A549 (cell line): ENCODE measurements at regions not wholly inside any gene's neighbourhood (a gene's known extent, or its start where the extent isn't known, plus 50 kb on each side); places are given as distances from the start of the nearest gene placed in this dataset.

Experiments used
- ATAC-seq, 2 experiments: fragments of 200-7000 bp in 1 of 2; fragments of >200 bp in 1 of 2; cut with Nextera tagmentation in 1 of 2; cut with Tn5 transposase in 1 of 2; 3 replicates each; pipeline versions ENCODE4 v1.8.0 to v1.9.1; 2018 to 2020; ENCODE audit warnings: mild to moderate bottlenecking in 1 of 2, moderate library complexity in 1 of 2
- CTCF ChIA-PET: fragments of 300-600 bp; sonication (Branson Sonifier 250); formaldehyde crosslinking; extraction: SDS; loops from one replicate; lab custom pipeline; 2021; ENCODE audit warnings: antibody characterized with exemption, inconsistent platforms; lab: Yijun Ruan, JAX
- POLR2A ChIA-PET: fragments of 350-600 bp; formaldehyde crosslinking; extraction: SDS; loops from one replicate; lab custom pipeline; 2021; ENCODE audit warnings: antibody characterized with exemption, inconsistent platforms; lab: Yijun Ruan, JAX
- DNase-seq, 2 experiments: peaks; one replicate each; pipeline versions ENCODE4 v3.0.0 to v3.0.0-alpha.2; 2011 to 2016; ENCODE audit warnings: low read depth in 1 of 2, low spot score in 1 of 2
- FAIRE-seq: peaks from 2 replicates; lab custom pipeline; 2011; peaks lifted over from hg19 to GRCh38; lab: Jason Lieb, UNC
- H3K27ac ChIP-seq, 2 experiments: fragments of >200 bp; sonication (Bioruptor Twin); formaldehyde crosslinking; 3 replicates each; pipeline ENCODE4 v1.5.1; 2016 to 2017
- H3K4me1 ChIP-seq: fragments of >200 bp; sonication (Bioruptor Twin); formaldehyde crosslinking; 3 replicates; pipeline ENCODE4 v1.6.1; 2016
- H3K4me2 ChIP-seq: fragments of >200 bp; sonication (Bioruptor Twin); formaldehyde crosslinking; 3 replicates; pipeline ENCODE4 v1.6.1; 2016
- H3K4me3 ChIP-seq: fragments of >200 bp; sonication (Bioruptor Twin); formaldehyde crosslinking; 3 replicates; pipeline ENCODE4 v1.5.1; 2016
- H3K9me3 ChIP-seq: fragments of >200 bp; sonication (Bioruptor Twin); formaldehyde crosslinking; 3 replicates; pipeline ENCODE4 v1.6.1; 2016
- CBX2 ChIP-seq: fragments of 200-600 bp; sonication (generic); IDR thresholded peaks from 2 replicates; pipeline ENCODE4 v1.6.1; 2016; ENCODE audit warnings: low read depth, mild to moderate bottlenecking, borderline replicate concordance
- CEBPB ChIP-seq, 2 experiments: fragments of >200 bp in 1 of 2; sonication (Bioruptor Twin) in 1 of 2; formaldehyde crosslinking in 1 of 2; IDR thresholded peaks; 2 replicates each; pipeline ENCODE4 v1.6.1; 2012 to 2016
- CHD4 ChIP-seq: fragments of 200-600 bp; sonication (generic); IDR thresholded peaks from 2 replicates; pipeline ENCODE4 v1.6.1; 2016; ENCODE audit warnings: antibody characterized with exemption, mild to moderate bottlenecking, borderline replicate concordance
- EHMT2 ChIP-seq: fragments of 200-600 bp; sonication (generic); IDR thresholded peaks from 2 replicates; pipeline ENCODE4 v1.6.1; 2016; ENCODE audit warnings: antibody characterized with exemption, low read depth, mild to moderate bottlenecking, moderate library complexity
- ESRRA ChIP-seq: fragments of 150-350 bp; IDR thresholded peaks from 2 replicates; pipeline ENCODE4 v1.6.1; 2014; ENCODE audit warnings: mild to moderate bottlenecking, low read length, borderline replicate concordance
- FOSL2 ChIP-seq, 2 experiments: fragments of 450-650 bp in 1 of 2; fragments of >200 bp in 1 of 2; sonication (Bioruptor Twin) in 1 of 2; formaldehyde crosslinking; IDR thresholded peaks; 2 replicates each; pipeline versions ENCODE4 v1.5.0 to v1.6.1; 2016 to 2020; ENCODE audit warnings: mild to moderate bottlenecking in 1 of 2, moderate library complexity in 1 of 2
- GATA3 ChIP-seq: IDR thresholded peaks from 2 replicates; pipeline ENCODE4 v1.6.1; 2012; ENCODE audit warnings: borderline replicate concordance
- HDAC2 ChIP-seq: fragments of 200-600 bp; sonication (generic); IDR thresholded peaks from 2 replicates; pipeline ENCODE4 v1.6.1; 2016
- HOXA7 ChIP-seq: fragments of 250-450 bp; sonication (Bioruptor Pico); IDR thresholded peaks from 2 replicates; pipeline ENCODE4 v1.5.0; 2020; ENCODE audit warnings: mild to moderate bottlenecking, moderate library complexity
- HOXB5 ChIP-seq: fragments of 250-450 bp; sonication (Bioruptor Pico); IDR thresholded peaks from 2 replicates; pipeline ENCODE4 v1.5.0; 2020; ENCODE audit warnings: mild to moderate bottlenecking, moderate library complexity
- JUNB ChIP-seq: fragments of >200 bp; sonication (Bioruptor Twin); formaldehyde crosslinking; IDR thresholded peaks from 2 replicates; pipeline ENCODE4 v1.6.1; 2016
- KDM1A ChIP-seq: fragments of 200-600 bp; sonication (generic); IDR thresholded peaks from 2 replicates; pipeline ENCODE4 v1.6.1; 2016; ENCODE audit warnings: low read depth, mild to moderate bottlenecking
- MAZ ChIP-seq: fragments of 150-350 bp; IDR thresholded peaks from 2 replicates; pipeline ENCODE4 v1.6.1; 2014; ENCODE audit warnings: antibody characterized with exemption, low read depth, low read length, borderline replicate concordance
- NR3C1 ChIP-seq: fragments of >200 bp; sonication (Bioruptor Twin); formaldehyde crosslinking; IDR thresholded peaks from 3 replicates; pipeline ENCODE4 v1.6.1; 2017
- POLR2A ChIP-seq: IDR thresholded peaks from 2 replicates; pipeline ENCODE4 v1.6.1; 2012; ENCODE audit warnings: mild to moderate bottlenecking, low read length
- POLR2AphosphoS2 ChIP-seq: conservative IDR thresholded peaks from 2 replicates; pipeline ENCODE4 v1.6.1; 2012; ENCODE audit warnings: low read length, improper control_type of control experiment, inconsistent platforms
- RAD21 ChIP-seq, 2 experiments: fragments of >200 bp in 1 of 2; sonication (Bioruptor Twin) in 1 of 2; formaldehyde crosslinking in 1 of 2; IDR thresholded peaks in 1 of 2; conservative IDR thresholded peaks in 1 of 2; 2 replicates in 1 of 2; 3 replicates in 1 of 2; pipeline ENCODE4 v1.6.1; 2012 to 2018; ENCODE audit warnings: inconsistent platforms in 1 of 2
- RCOR1 ChIP-seq: fragments of 150-350 bp; IDR thresholded peaks from 2 replicates; pipeline ENCODE4 v1.6.1; 2014; ENCODE audit warnings: antibody characterized with exemption, low read length, low read depth
- RNF2 ChIP-seq: fragments of 200-600 bp; sonication (generic); IDR thresholded peaks from 2 replicates; pipeline ENCODE4 v1.6.1; 2016; ENCODE audit warnings: low read depth, mild to moderate bottlenecking, antibody characterized with exemption, moderate library complexity, borderline replicate concordance
- SMC3 ChIP-seq: fragments of >200 bp; sonication (Bioruptor Twin); formaldehyde crosslinking; IDR thresholded peaks from 3 replicates; pipeline ENCODE4 v1.6.1; 2018; ENCODE audit warnings: inconsistent platforms
- SREBF2 ChIP-seq: fragments of 450-650 bp; IDR thresholded peaks from 2 replicates; pipeline ENCODE4 v1.6.1; 2014; ENCODE audit warnings: mild to moderate bottlenecking, moderate library complexity
- TFCP2L1 ChIP-seq: fragments of 250-450 bp; sonication (Bioruptor Pico); IDR thresholded peaks from 2 replicates; pipeline ENCODE4 v1.5.0; 2021; ENCODE audit warnings: mild to moderate bottlenecking
- TP53 ChIP-seq: fragments of 250-450 bp; sonication (Bioruptor Pico); IDR thresholded peaks from 2 replicates; pipeline ENCODE4 v1.5.0; 2021; ENCODE audit warnings: mild to moderate bottlenecking, moderate library complexity
- USF2 ChIP-seq: fragments of 450-650 bp; IDR thresholded peaks from 2 replicates; pipeline ENCODE4 v1.6.1; 2014; ENCODE audit warnings: antibody characterized with exemption
- ZSCAN20 ChIP-seq: fragments of 250-450 bp; sonication (Bioruptor Pico); IDR thresholded peaks from 2 replicates; pipeline ENCODE4 v1.8.0; 2022; ENCODE audit warnings: mild to moderate bottlenecking, moderate library complexity
- WGBS: methylation state at CpG from one replicate; pipeline ENCODE4 v1.1.6; 2017; ENCODE audit errors: missing lambda C conversion rate; 5-methylcytosine and 5-hydroxymethylcytosine counted together
- TF ChIP-seq, protein P1 (sequence below): IDR thresholded peaks from 2 replicates; pipeline ENCODE4 v1.6.1; 2012
- TF ChIP-seq, protein P2 (sequence below): fragments of 250-450 bp; sonication (Bioruptor Pico); IDR thresholded peaks from 2 replicates; pipeline ENCODE4 v1.5.0; 2021; ENCODE audit warnings: mild to moderate bottlenecking, moderate library complexity, borderline replicate concordance
- TF ChIP-seq, protein P3 (sequence below): fragments of >200 bp; sonication (Bioruptor Twin); formaldehyde crosslinking; IDR thresholded peaks from 2 replicates; pipeline ENCODE4 v1.6.1; 2016
- TF ChIP-seq, protein P4 (sequence below): fragments of 250-450 bp; sonication (Bioruptor Pico); IDR thresholded peaks from 2 replicates; pipeline ENCODE4 v1.5.0; 2020; ENCODE audit warnings: low read depth, mild to moderate bottlenecking, moderate library complexity

GRCh38 chr1:100791586-100791985, 72.0 kb downstream of the VCAM1 start:
- no peak for FAIRE-seq
- no peak for DNase-seq
- H3K4me3 ChIP-seq = no peak overlapping the region
- TF ChIP-seq JUNB (no peak), SMC3 (no peak)
- H3K4me2 ChIP-seq = no peak overlapping the region
- ChIA-PET POLR2A (no interaction called here), CTCF (no interaction called here)
- H3K4me1 ChIP-seq = no peaks in the 10 kb centered on the region
- H3K27ac ChIP-seq = no peak overlapping the region
- H3K9me3 ChIP-seq = no peaks in the 10 kb centered on the region
- ATAC-seq = no peak
- 28% methylated on average over 2 of the region's 2 CpGs for WGBS

DNA sequence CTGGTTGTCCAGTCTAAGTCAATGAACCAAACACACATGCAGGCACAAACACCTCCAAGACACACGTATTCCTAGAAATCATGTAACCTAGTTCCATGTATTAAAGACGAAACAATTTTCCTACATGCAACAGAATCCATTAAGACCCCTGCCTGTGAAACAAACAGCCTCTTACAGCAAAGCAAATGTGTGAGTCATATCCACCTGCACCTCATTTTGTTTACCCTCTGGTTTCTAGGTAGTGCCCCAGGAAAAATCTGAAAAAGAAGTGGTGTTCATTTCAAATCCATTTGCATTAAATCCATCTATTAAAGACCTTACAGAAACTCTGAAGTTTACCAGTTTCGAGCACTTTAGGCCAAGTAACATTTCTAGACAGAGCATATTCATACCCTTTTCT, 74.1 kb downstream of the VCAM1 start:
- Histone ChIP-seq H3K27ac (no peak overlapping the region), H3K4me2 (no peak overlapping the region), H3K9me3 (no peaks in the 10 kb centered on the region), H3K4me3 (no peak overlapping the region), H3K4me1 (no peaks in the 10 kb centered on the region)
- TF ChIP-seq, protein P1, sequence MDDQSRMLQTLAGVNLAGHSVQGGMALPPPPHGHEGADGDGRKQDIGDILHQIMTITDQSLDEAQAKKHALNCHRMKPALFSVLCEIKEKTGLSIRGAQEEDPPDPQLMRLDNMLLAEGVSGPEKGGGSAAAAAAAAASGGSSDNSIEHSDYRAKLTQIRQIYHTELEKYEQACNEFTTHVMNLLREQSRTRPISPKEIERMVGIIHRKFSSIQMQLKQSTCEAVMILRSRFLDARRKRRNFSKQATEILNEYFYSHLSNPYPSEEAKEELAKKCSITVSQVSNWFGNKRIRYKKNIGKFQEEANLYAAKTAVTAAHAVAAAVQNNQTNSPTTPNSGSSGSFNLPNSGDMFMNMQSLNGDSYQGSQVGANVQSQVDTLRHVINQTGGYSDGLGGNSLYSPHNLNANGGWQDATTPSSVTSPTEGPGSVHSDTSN = no peak
- TF ChIP-seq ESRRA (no peak), RCOR1 (no peak), FOSL2 (IDR thresholded peaks at IDR 0.05) (no peak), FOSL2 (CRISPR knock-in tag; IDR thresholded peaks at IDR 0.05) (no peak), SREBF2 (no peak), POLR2A (no peak), NR3C1 (no peak), CBX2 (no peak), CHD4 (no peak), TFCP2L1 (CRISPR knock-in tag) (no peak), ZSCAN20 (CRISPR knock-in tag) (no peak), CEBPB (IDR thresholded peaks at IDR 0.05) (no peak), RNF2 (no peak), KDM1A (no peak), TP53 (CRISPR knock-in tag) (no peak), HOXB5 (CRISPR knock-in tag) (no peak)
- TF ChIP-seq, protein P2, sequence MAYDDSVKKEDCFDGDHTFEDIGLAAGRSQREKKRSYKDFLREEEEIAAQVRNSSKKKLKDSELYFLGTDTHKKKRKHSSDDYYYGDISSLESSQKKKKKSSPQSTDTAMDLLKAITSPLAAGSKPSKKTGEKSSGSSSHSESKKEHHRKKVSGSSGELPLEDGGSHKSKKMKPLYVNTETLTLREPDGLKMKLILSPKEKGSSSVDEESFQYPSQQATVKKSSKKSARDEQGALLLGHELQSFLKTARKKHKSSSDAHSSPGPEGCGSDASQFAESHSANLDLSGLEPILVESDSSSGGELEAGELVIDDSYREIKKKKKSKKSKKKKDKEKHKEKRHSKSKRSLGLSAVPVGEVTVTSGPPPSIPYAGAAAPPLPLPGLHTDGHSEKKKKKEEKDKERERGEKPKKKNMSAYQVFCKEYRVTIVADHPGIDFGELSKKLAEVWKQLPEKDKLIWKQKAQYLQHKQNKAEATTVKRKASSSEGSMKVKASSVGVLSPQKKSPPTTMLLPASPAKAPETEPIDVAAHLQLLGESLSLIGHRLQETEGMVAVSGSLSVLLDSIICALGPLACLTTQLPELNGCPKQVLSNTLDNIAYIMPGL = no peak
- TF ChIP-seq, protein P3, sequence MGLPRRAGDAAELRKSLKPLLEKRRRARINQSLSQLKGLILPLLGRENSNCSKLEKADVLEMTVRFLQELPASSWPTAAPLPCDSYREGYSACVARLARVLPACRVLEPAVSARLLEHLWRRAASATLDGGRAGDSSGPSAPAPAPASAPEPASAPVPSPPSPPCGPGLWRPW = no peak
- WGBS = 17% methylated on average over 3 of the region's 3 CpGs
- POLR2A ChIA-PET = no interaction called here
- ATAC-seq (no peak), DNase-seq (no peak), FAIRE-seq (no peak)
- CTCF ChIA-PET = no interaction called here

DNA sequence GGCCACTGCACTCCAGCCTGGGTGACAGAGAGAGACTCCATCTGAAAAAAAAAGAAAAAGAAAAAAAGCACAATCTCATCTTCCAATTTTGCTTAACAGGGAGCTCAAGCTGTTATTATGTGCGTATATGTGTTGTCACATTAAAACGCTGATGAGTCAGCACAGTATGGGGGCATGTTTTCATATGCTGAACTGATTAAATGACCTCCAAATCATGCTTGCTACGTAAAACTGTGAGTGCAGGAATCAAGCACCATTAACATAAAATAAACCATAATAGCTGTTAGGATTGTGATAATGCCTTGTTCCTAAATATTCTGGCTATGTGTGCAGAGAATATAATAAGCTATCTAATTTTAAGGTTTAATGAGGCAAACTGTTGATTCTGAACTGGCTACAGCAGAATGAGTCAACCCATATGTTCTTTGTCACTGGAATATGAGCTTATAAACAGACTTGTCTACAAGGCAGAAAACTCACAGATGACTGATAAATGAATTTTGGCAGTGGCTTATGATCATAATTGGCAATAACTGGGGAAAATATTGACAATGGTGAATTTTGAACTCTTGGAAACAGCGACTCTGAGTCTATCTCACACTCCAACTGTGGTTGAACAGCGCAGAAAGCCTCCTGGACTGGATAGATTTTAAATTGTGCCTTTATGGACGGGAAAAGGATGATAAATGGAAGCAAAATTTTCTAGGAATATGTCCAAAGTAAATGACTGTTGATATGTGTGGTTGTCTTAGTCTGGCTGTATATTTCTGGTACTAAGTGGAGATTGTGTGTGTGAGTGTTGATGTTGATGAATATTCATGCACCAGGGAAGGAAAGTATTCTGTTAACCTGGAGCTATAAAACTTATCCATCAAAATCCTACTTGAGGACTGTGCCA, 75.5 kb downstream of the VCAM1 start:
- FAIRE-seq = no peak
- 50% methylated on average over 6 of the region's 6 CpGs for WGBS
- Histone ChIP-seq H3K4me2 (no peak overlapping the region), H3K27ac (no peak overlapping the region), H3K9me3 (no peaks in the 10 kb centered on the region), H3K4me3 (no peak overlapping the region), H3K4me1 (no peaks in the 10 kb centered on the region)
- DNase-seq = no peak
- no peak for ATAC-seq
- POLR2A ChIA-PET = no interaction called here
- CTCF ChIA-PET = no interaction called here
- TF ChIP-seq TFCP2L1 (CRISPR knock-in tag) (no peak), EHMT2 (no peak), POLR2AphosphoS2 (no peak), ZSCAN20 (CRISPR knock-in tag) (no peak), GATA3 (no peak), HDAC2 (no peak), USF2 (no peak), JUNB (no peak), MAZ (no peak), RAD21 (conservative IDR thresholded peaks at IDR 0.05 in 1 of 2, IDR thresholded peaks at IDR 0.05 in 1 of 2) (no peak), HOXA7 (CRISPR knock-in tag) (no peak)
- TF ChIP-seq, protein P3 = no peak
- TF ChIP-seq, protein P1 = no peak
- TF ChIP-seq, protein P4, sequence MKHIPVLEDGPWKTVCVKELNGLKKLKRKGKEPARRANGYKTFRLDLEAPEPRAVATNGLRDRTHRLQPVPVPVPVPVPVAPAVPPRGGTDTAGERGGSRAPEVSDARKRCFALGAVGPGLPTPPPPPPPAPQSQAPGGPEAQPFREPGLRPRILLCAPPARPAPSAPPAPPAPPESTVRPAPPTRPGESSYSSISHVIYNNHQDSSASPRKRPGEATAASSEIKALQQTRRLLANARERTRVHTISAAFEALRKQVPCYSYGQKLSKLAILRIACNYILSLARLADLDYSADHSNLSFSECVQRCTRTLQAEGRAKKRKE = no peak
